Activated CD4-positive, CD25-positive, alpha-beta regulatory T cell (primary cell): ENCODE measurements at regions not wholly inside any gene's neighbourhood (a gene's known extent, or its start where the extent isn't known, plus 50 kb on each side); places are given as distances from the start of the nearest gene placed in this dataset.
"Not testable (repeated sequence)": the region's sequence is repeated elsewhere in the genome, so short reads cannot be mapped to it uniquely, and the experiment has no call there.

Experiments
- DNase-seq, 4 experiments: peaks; one replicate each; lab custom pipeline; 2025; lab: John Stamatoyannopoulos, UW

- no peak for DNase-seq
These were observed 77.3 kb downstream of the PPCDC start for GRCh38 chr15:75100679-75101078.

- DNase-seq = no peak
These were observed 81.6 kb downstream of the PPCDC start for GRCh38 chr15:75104804-75105557.

GRCh38 chr15:75107516-75107907, 84.1 kb downstream of the PPCDC start:
- DNase-seq = no peak

GRCh38 chr15:75107908-75108838, 84.8 kb downstream of the PPCDC start:
- peak; percentile 13 to 32 (median 23) for DNase-seq

GRCh38 chr15:75109021-75109735, 85.8 kb downstream of the PPCDC start:
- DNase-seq = no peak

GRCh38 chr15:75109736-75110130, 86.3 kb downstream of the PPCDC start:
- DNase-seq = no peak

- DNase-seq = no peak
These were observed 89.0 kb downstream of the PPCDC start for GRCh38 chr15:75112278-75112847.

- no peak for DNase-seq
These were observed 88.7 kb upstream of the C15orf39 start for GRCh38 chr15:75112848-75113492.

- DNase-seq = no peak
These were observed 87.4 kb upstream of the C15orf39 start for GRCh38 chr15:75114327-75114726.

GRCh38 chr15:75114796-75115195, 86.9 kb upstream of the C15orf39 start:
- no peak for DNase-seq

- DNase-seq = not testable (repeated sequence)
These were observed 86.2 kb upstream of the C15orf39 start for GRCh38 chr15:75115411-75115913.

GRCh38 chr15:75116143-75116542, 85.5 kb upstream of the C15orf39 start:
- DNase-seq = not testable (repeated sequence)

- no peak for DNase-seq
These were observed 83.7 kb upstream of the C15orf39 start for GRCh38 chr15:75117993-75118392.

- DNase-seq = not testable (repeated sequence)
These were observed 82.4 kb upstream of the C15orf39 start for GRCh38 chr15:75119312-75119711.

- DNase-seq = no peak
These were observed 80.2 kb upstream of the C15orf39 start for GRCh38 chr15:75121491-75121890.

- DNase-seq = no peak
These were observed 78.3 kb upstream of the C15orf39 start for GRCh38 chr15:75123395-75123794.

- not testable (repeated sequence) for DNase-seq
These were observed 77.4 kb upstream of the C15orf39 start for GRCh38 chr15:75124278-75124677.

GRCh38 chr15:75125935-75126334, 75.7 kb upstream of the C15orf39 start:
- DNase-seq = no peak

- DNase-seq = no peak
These were observed 74.7 kb upstream of the C15orf39 start for GRCh38 chr15:75126864-75127580.

- no peak for DNase-seq
These were observed 71.9 kb upstream of the C15orf39 start for GRCh38 chr15:75129788-75130187.

- DNase-seq = no peak
These were observed 70.4 kb upstream of the C15orf39 start for GRCh38 chr15:75131269-75131643.
